ENCODE measurements at regions not wholly inside any gene's neighbourhood (a gene's known extent, or its start where the extent isn't known, plus 50 kb on each side); places are given as distances from the start of the nearest gene placed in this dataset.

- Histone ChIP-seq H3K9me3 (ENCODE audit: control insufficient read depth in 4 of 4, low read length in 3 of 4) (no peaks in the 10 kb centered on the region), H3K4me1 (ENCODE audit: control insufficient read depth in 4 of 4, insufficient read depth in 4 of 4, low read length in 3 of 4) (peaks cover 4 to 23% (median 13%) of the 10 kb centered on the region in 4 donors), H3K27me3 (ENCODE audit: control insufficient read depth in 4 of 4, insufficient read depth in 4 of 4, low read length in 3 of 4) (no peaks in the 10 kb centered on the region), H3K27ac (ENCODE audit: low read depth in 1 of 2, low read length in 2 of 2) (peak overlapping the region; percentile 16 to 83), H3K9ac (ENCODE audit: low read depth in 1 of 2, low read length in 2 of 2) (no peak overlapping the region), H3K4me3 (ENCODE audit: low read depth in 1 of 3, low read length in 3 of 3) (no peak overlapping the region), H3K36me3 (ENCODE audit: control insufficient read depth in 4 of 4, insufficient read depth in 3 of 4, low read depth in 1 of 4, low read length in 3 of 4) (no peaks in the 10 kb centered on the region)
- no peak for DNase-seq (ENCODE audit: low spot score)
- TF ChIP-seq YY1 (IDR thresholded peaks at IDR 0.05) (no peak), NR2F2 (IDR thresholded peaks at IDR 0.05) (no peak), TAF1 (conservative IDR thresholded peaks at IDR 0.05) (no peak), FOXA1 (IDR thresholded peaks at IDR 0.05) (peak; percentile 0), JUND (IDR thresholded peaks at IDR 0.05) (no peak), GABPA (IDR thresholded peaks at IDR 0.05 in 1 of 2, conservative IDR thresholded peaks at IDR 0.05 in 1 of 2) (no peak), MAX (IDR thresholded peaks at IDR 0.05) (no peak), FOXA2 (IDR thresholded peaks at IDR 0.05) (no peak), RAD21 (IDR thresholded peaks at IDR 0.05) (no peak), ZBTB33 (IDR thresholded peaks at IDR 0.05) (no peak), HNF4A (conservative IDR thresholded peaks at IDR 0.05) (peak in 1 of 2 donors; percentile 3), EGR1 (IDR thresholded peaks at IDR 0.05; ENCODE audit: low read depth in 2 of 2) (no peak), SP1 (IDR thresholded peaks at IDR 0.05) (no peak), ATF3 (IDR thresholded peaks at IDR 0.05) (peak; percentile 2), CTCF (IDR thresholded peaks at IDR 0.05; ENCODE audit: low read depth, low read length, missing input control) (no peak), RXRA (IDR thresholded peaks at IDR 0.05) (no peak)
- WGBS = 85% methylated on average over 7 of the region's 7 CpGs
Observed at GRCh38 chr1:234546387-234546704, 63.6 kb downstream of the IRF2BP2 start.

GRCh38 chr1:234545517-234546386 lies 64.2 kb downstream of the IRF2BP2 start:
- no peaks in the 10 kb centered on the region for H3K9me3 ChIP-seq (ENCODE audit: control insufficient read depth in 4 of 4, low read length in 3 of 4)
- peak overlapping the region; percentile 81 to 83 for H3K27ac ChIP-seq (ENCODE audit: low read depth in 1 of 2, low read length in 2 of 2)
- TF ChIP-seq HNF4G (IDR thresholded peaks at IDR 0.05) (peak; percentile 54), EGR1 (IDR thresholded peaks at IDR 0.05; ENCODE audit: low read depth in 2 of 2) (no peak), HNF4A (conservative IDR thresholded peaks at IDR 0.05) (peak; percentile 76 to 86), RAD21 (IDR thresholded peaks at IDR 0.05) (peak in 1 of 2 donors; percentile 60), ZBTB33 (IDR thresholded peaks at IDR 0.05) (no peak), FOXA2 (IDR thresholded peaks at IDR 0.05) (no peak), SP1 (IDR thresholded peaks at IDR 0.05) (peak; percentile 92), FOXA1 (IDR thresholded peaks at IDR 0.05) (peak; percentile 6), ATF3 (IDR thresholded peaks at IDR 0.05) (peak; percentile 61), YY1 (IDR thresholded peaks at IDR 0.05) (peak; percentile 15), RXRA (IDR thresholded peaks at IDR 0.05) (peak; percentile 47 to 67), REST (IDR thresholded peaks at IDR 0.05) (no peak)
- H3K36me3 ChIP-seq (ENCODE audit: control insufficient read depth in 4 of 4, insufficient read depth in 3 of 4, low read depth in 1 of 4, low read length in 3 of 4) = no peaks in the 10 kb centered on the region
- H3K4me3 ChIP-seq (ENCODE audit: low read depth in 1 of 3, low read length in 3 of 3) = no peak overlapping the region
- no peaks in the 10 kb centered on the region for H3K27me3 ChIP-seq (ENCODE audit: control insufficient read depth in 4 of 4, insufficient read depth in 4 of 4, low read length in 3 of 4)
- H3K4me1 ChIP-seq (ENCODE audit: control insufficient read depth in 4 of 4, insufficient read depth in 4 of 4, low read length in 3 of 4) = peaks cover 4 to 23% (median 13%) of the 10 kb centered on the region in 4 donors
- peak; percentile 33 for DNase-seq (ENCODE audit: low spot score)
- 76% methylated on average over 14 of the region's 14 CpGs for WGBS
- H3K9ac ChIP-seq (ENCODE audit: low read depth in 1 of 2, low read length in 2 of 2) = peak overlapping the region in 1 of 2 donors; percentile 14

All from liver (tissue), 8 donors.